Choroid plexus epithelial cell (primary cell): ENCODE measurements at regions not wholly inside any gene's neighbourhood (a gene's known extent, or its start where the extent isn't known, plus 50 kb on each side); places are given as distances from the start of the nearest gene placed in this dataset.
"Not testable (repeated sequence)": the region's sequence is repeated elsewhere in the genome, so short reads cannot be mapped to it uniquely, and the experiment has no call there.

Experiments used
- DNase-seq: peaks from one replicate; pipeline ENCODE4 v3.0.0-alpha.2; 2010; ENCODE audit warnings: low read depth
- H3K4me3 ChIP-seq: 2 replicates; pipeline ENCODE4 v1.5.1; 2011; ENCODE audit warnings: low read depth, mild to moderate bottlenecking, control low read depth, low read length, moderate library complexity
- CTCF ChIP-seq: conservative IDR thresholded peaks from 2 replicates; pipeline ENCODE4 v1.5.1; 2011; ENCODE audit warnings: low read depth, mild to moderate bottlenecking, control low read depth, inconsistent platforms, low read length, moderate library complexity

DNA sequence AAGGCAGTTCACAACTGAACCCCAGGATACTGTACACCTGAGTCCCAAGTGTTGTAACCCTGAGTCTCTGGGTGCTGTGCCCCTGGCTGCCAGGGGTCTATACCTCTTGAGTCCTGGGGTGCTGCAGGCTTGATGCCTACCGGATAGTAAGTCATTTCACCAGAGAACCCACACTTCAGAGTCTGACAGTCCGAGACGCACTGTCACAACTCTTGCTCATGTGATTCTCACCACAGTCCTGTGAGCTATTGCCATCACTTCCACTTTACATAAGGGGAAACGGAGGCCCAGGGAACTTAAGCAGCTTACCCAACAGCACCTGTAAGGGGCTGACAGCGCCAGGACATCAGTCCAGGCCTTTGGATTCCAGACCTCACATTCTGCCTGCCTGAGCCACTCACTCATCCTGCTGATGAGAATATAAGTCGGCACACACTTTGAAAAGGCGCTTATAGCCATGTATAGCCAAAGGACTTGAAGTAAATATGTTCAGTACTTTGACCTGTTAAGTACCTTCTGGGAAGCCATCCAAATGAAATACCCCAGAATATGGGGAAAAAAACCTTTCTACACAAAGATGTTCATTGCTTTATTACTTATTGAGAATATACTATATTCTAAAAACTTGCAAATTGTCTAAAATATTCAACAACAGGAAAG, 180.7 kb upstream of the ID2 start:
- H3K4me3 ChIP-seq, result no peak overlapping the region
- DNase-seq, result no peak
- TF ChIP-seq CTCF, result no peak

DNA sequence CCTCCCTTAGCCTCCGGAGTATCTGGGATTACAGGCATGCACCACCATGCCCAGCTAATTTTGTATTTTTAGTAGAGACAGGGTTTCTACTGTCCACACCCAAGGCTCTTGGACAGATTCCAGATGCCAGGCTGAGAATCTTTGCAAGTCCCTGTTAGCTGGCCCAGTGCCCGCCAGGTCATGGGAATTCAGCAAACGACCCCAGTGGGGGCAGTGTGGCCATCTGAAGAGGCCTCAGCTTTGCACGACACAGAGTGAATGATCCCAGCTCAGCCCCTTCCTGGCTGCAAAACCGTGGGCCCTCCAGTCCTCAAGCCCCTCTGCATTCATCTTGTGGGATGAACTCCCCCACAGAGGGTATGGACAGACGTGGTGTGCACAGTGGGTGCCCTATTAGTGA, 179.5 kb upstream of the ID2 start:
- no peak overlapping the region for H3K4me3 ChIP-seq
- TF ChIP-seq CTCF, result no peak
- no peak for DNase-seq

GRCh38 chr2:8505311-8505920, 176.4 kb upstream of the ID2 start:
- no peak overlapping the region for H3K4me3 ChIP-seq
- DNase-seq, result no peak
- TF ChIP-seq CTCF, result no peak

DNA sequence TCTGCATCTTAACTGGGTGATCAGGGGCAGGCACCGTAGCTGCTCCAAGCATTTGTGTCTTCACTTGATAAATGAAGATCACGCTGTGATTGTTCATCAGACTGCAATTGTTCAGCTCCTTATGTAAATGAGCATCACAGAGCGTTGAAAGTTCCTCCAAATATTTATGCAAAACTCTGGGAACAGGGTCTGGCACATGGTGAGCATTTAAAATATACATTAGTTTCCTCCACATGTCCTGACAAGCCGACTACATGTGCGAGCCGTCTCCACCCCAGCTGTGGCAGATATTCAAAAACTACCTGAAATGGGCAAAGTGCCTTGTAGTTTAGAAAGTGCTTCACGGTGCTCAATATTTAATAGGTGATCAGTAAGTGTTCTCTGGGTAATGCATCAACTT, 175.1 kb upstream of the ID2 start:
- DNase-seq, result no peak
- no peak overlapping the region for H3K4me3 ChIP-seq
- no peak for TF ChIP-seq CTCF

- H3K4me3 ChIP-seq, result no peak overlapping the region
- no peak for DNase-seq
- TF ChIP-seq CTCF, result no peak
Observed at GRCh38 chr2:8508766-8509165, 173.1 kb upstream of the ID2 start.

- H3K4me3 ChIP-seq, result no peak overlapping the region
- no peak for DNase-seq
- no peak for TF ChIP-seq CTCF
Observed at GRCh38 chr2:8509621-8510020, 172.2 kb upstream of the ID2 start.

DNA sequence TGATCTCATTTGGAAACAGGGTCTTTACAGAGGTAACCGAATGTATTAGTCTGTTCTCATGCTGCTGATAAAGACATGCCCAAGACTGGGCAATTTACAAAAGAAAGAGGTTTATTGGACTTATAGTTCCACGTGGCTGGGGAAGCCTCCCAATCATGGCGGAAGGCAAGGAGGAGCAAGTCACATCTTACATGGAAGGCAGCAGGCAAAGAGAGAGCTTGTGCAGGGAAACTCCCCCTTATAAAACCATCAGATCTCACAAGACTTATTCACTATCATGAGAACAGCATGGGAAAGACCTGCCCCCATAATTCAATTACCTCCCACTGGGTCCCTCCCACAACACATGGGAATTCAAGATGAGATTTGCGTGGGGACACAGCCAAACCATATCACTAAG, 171.8 kb upstream of the ID2 start:
- not testable (repeated sequence) for H3K4me3 ChIP-seq, DNase-seq
